Ureter (tissue), 1 donor: ENCODE measurements at regions not wholly inside any gene's neighbourhood (a gene's known extent, or its start where the extent isn't known, plus 50 kb on each side); places are given as distances from the start of the nearest gene placed in this dataset.
"Not testable (repeated sequence)": the region's sequence is repeated elsewhere in the genome, so short reads cannot be mapped to it uniquely, and the experiment has no call there.

ENCODE experiments used
- DNase-seq: peaks from one replicate; pipeline ENCODE4 v3.0.0-alpha.2; 2020; ENCODE audit warnings: low spot score
- donor health status: DM: yes; HTN: yes; CAD: no.

DNA sequence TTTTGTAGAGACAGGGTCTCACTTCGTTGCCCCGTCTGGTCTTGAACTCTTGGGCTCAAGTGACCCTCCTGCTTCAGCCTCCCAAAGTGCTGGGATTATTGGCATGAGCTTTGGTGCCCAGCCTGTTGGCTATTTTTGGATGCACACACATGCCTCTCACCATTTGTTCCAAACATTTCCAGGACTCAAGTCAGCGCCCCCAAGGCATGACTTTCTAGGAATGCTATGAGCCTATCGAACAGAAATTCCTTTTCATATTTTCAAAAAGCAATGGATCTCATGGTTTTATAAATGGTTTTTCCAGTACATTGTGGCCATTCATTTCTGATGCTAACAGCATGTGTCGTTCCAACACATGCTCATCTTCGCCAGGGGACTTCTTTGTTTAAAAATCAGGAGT is 119.3 kb upstream of the NAA20 start:
- no peak for DNase-seq

DNA sequence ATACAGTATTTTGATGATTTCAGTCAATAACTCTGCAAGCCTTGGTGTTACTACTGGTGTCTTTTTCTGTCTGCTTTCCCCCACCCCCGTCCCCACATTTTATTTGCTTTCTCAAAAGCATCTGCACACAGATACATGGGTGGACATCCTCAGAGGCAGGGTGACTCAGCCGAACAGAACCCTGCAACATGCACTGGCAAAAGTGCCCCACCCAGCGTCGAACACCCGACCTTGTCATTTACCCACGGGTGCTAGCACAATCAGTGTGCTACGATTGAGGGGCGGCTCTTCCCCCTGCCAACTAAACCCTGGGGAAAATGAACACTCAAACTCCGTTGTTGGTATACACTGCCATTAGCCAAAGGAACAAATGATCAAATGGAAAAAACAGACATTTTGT is 115.9 kb upstream of the NAA20 start:
- no peak for DNase-seq

DNA sequence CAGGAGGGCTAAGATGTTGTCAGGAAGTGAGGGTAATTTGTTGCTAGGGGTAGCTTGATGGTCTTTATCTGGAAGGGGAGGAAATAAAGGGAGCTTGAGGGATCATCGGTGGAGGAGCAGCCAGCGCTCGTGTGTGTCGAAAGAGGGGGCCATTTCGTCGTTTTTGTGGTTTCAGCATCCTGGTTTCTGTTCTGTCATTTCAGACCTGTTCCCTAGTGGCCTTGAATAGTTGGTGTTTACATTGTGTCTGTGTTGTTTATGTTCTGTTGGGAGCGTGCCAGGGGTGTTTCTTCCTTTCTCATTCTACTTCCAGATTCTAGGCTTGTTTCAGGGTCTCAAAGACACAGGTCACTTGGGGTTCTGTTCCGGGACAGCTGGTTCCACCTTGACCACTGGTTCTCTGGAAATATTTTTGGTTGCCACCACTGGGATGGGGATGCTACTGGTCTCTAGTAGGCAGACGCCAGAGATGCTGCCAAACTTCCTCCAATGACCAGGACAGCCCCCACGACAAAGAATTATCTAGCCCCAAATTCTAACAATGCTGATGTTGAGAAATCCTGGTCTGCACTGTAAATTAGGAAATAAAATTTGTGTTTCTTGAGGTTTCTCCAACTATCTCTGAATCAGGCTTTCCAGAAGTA is 113.9 kb upstream of the NAA20 start:
- DNase-seq: peak; percentile 76

DNA sequence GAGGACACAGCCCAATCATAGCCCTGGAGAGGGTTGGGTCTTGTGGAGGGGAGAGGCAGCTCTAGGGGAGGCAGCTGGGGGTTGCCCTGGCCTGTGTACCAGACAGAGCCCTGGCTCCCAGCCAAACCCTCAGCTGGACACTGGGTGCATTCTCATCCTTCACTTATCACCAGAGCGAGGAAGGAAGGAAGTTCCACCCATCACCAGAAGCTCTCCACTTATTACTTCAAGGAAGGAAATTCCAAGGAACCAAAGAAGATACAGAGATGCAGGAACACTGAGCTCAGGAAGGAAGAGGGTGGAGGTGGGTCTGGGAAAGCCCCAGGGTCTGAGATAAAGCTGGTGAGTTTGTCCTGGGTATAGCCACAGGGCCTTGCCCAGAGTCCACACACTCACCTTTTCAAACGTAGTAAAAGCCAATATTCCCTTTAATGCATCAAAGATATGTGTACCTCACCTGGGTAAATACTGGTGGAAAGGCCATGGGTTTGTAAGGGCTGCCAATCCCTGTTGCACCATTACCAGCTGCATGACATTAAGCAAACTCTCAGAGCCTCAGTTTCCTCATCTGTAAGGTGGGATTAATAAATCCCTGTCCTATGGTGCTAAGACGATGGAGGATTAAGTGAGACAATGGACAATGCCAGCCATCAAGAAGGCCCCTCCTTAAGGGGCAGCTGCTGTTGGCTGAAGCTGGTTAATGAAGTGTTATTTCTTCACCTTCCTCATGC is 109.7 kb upstream of the NAA20 start:
- DNase-seq: no peak

DNA sequence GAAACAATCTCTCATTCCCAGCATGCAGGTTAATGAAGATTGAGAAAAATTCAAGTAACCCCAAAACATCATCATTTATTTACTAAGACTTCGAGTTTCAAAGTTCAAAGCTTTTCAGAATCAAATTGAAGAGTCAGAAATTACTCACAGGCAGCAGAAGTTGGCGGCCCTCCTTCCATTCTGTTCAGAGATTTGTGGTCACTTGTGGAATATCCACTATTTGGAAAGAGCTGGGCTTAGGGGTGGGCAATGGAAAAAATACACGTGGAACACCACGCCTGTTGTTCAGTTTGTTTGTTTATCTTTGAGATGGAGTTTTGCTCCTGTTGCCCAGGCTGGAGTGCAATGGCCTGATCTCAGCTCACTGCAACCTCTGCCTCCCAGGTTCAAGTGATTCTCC is 108.6 kb upstream of the NAA20 start:
- no peak for DNase-seq

DNA sequence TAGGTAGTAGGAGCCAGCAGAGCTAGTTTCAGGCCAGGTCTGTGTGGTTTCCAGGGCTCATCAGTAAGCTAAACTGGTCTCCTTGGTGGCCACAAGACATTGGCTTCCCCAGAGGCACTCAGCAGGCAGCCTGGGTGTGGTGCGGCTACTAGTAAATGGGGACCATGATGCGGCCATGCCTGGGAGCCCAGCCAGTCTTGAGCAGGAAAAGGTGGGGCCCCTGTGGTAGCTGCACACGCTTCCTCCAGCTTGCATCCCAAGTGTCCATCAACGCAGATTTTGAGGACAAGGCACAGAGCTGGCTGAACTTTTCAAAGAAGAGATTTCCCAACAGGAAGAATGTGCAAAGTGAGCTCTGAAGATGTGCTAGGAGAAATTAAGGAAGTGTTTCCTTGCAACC is 107.4 kb upstream of the NAA20 start:
- no peak for DNase-seq

DNA sequence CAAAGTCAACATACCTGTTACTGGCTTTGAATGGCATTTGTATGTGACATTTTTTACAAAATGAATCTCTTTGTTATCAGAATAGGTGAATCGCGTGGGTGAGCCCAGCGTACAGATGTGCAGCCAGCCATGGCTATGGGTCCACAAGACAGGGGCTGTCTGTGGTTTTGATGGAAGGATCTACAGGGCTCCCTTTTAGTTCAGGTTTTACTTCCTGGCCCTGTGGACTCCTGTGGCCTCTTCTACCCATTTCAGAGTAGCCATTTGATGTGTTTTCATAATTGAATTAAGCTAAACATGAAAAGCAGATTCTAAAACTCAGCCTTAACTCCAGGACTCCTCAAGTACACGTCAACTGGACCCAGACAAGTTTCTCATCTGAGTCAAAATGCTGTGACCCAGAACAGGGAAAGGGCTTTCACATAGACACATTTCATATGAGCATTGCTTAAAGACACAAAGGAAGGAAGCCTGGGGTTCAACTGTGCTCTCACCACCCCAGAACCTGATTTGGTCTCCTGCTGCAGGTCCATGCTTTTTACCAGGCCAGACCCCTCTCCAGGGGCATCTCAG is 105.3 kb upstream of the NAA20 start:
- DNase-seq: no peak

DNA sequence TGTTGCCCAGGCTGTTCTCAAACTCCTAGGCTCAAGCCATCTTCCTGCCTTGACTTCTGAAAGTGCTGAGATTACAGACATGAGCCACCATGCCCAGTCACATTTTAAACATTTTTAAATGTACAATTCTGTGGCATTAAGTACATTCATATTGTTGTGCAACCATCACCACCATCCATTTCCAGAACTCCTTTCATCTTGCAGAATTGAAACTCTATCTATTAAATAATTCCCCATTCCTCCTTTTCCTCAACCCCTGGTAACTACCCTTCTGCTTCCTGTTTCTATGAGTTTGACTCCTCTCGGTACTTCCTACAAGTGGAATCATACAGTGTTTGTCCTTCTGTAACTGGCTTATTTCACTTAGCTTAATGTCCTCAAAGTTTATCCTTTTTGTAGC is 103.8 kb upstream of the NAA20 start:
- DNase-seq: no peak

DNA sequence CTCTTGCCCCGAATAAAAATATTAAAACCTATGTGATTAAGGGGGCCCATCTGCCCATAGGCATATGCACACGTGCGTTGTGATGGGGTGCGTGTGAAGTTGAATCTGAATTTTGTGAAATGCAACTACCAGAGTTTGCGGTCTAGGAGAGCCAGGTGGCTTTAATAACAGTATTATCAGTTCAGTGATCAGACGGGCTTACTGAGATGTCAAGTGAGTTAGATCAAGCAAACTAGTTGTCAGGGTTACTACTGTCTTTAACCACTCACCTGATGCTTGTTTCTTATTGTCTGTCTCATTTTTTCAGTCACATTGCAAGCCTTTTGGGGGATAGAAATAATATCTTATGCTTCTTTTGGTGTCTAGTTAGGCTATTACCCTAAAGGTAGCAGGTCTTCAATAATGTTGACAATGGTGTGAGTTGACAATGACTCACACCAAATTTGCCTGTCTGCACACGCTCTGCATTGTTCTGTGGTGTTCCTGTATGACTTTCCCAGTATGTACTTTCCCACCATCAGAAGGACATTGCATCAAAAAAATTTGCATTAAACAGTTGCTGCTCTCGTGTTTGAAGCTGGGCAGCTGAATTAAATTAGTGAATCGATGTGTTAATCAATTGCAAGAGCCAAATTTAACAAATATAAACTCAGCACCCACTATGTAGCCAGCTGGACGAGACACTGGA is 103.1 kb upstream of the NAA20 start:
- no peak for DNase-seq

DNA sequence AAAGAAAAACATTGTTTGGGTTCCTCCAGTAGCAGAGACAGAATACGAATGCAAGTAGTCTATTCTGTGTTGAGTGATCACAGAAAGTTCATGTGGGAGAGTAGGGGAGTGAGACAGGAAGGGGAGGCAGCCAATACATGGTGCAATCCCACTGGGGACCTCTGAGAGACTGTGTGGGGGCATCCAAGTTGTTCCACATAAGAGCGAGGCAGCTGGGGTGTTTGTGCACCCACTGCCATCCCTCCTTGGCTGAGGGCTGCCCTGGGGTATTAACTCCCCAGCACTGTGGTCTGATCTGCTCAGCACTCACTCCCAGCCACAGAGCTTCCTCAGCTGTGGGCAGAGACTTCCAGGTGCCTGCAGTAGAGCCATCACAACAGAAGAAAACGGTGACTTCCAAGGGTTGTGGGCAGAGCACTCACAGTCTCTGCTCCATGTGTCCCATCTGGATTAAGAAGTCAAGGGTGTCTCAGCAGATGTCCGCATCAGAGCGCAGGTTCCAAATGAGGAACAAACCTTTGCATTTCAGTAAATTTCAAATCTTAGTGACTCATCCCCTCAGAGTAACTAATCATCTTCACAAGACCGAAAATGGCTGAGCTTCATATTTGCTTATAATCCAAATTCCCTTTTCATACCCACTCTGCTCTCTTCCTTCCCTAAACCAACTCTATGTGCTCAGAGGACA is 101.9 kb upstream of the NAA20 start:
- no peak for DNase-seq

DNA sequence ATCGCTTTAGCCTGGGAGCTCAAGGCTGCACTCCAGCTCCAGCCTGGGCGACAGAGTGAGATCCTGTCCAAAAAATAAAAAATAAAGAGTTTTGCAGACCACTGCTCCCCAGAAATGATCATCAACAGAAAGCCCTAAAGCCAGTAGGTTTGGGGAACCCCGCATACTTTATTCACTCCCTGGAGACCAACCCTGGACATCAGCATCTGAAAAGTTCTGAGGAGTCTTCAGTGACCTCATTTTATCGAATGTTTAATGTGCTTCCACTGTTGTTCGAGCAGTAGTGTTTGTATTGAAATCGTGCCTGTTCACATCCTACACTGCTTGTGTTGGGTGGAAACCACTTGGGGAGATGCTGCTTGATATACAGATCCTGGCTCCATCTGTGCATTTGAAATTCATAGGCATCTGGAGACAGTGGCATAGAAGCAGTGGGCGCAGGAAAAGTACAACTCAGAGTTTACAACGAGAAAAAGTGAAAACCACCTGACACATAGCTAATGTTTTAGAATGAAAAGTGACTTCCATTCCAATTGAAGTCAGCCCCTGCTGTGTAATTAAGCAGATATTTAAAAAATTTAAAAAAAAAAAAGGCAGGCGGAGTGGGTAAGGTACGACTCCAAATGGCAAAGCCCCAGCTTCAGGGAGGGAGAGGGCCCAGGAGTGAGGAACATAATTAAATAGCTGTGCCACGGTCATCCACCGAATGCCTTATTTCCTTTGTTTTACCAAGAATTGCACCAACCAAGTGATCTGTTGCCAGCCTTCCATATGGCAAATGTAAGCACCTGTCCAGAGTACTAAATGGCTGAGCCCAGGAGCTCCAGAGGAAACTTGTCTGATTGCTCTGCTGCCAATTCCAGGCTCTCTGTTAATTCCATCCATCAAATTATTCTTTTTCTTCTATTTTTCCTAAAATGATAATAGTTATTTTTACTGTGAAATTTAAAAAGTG is 100.4 kb upstream of the NAA20 start:
- DNase-seq: no peak

DNA sequence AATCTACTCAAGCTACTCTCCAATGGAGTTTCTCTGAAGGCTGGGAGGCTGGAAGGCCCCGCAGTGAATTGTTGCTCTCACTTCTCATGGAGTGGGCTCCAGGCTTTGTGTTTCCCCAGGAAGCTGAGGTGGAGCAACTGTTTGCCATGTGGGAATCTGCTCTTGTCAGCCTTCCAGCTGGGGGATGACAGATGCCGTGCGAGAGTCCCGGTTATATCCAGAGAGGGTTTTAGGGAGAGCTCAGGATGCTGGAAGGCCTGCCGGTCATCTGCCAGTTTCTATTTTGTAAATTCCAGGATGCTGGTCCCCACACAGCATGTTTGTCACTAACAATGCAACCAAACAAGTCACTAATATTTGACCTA is 98.2 kb upstream of the NAA20 start:
- DNase-seq: no peak

DNA sequence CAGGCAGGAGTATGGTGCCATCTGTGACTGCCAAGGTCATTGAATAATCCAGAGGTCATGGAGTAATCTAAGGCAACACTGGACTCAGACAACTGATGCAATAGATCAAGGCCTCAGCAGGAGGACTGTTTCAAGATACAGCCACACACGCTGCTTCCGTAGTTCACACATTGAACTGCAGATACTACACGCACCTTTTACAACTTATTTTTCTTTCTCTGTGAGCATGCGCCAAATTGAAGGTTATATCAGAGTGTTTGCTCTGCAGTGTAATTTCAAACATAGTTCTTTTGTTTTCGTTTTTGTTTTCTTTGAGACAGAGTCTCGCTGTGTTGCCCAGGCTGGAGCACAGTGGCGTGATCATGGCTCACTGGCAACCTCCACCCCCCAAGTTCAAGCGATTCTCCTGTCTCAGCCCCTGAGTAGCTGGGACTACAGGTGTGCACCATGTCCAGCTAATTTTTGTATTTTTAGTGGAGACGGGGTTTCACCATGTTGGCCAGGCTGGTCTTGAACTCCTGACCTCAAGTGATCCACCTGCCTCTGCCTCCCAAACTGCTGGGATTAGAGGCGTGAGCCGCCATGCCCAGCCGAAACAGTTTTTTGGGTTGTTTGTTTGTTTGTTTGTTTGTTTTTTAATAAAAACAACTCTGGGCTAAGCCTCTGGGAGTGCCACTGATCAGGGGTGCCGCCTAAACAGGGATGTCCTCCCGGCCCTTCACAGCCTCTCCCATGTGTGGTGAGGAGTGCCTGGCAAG is 96.6 kb upstream of the NAA20 start:
- DNase-seq: no peak

DNA sequence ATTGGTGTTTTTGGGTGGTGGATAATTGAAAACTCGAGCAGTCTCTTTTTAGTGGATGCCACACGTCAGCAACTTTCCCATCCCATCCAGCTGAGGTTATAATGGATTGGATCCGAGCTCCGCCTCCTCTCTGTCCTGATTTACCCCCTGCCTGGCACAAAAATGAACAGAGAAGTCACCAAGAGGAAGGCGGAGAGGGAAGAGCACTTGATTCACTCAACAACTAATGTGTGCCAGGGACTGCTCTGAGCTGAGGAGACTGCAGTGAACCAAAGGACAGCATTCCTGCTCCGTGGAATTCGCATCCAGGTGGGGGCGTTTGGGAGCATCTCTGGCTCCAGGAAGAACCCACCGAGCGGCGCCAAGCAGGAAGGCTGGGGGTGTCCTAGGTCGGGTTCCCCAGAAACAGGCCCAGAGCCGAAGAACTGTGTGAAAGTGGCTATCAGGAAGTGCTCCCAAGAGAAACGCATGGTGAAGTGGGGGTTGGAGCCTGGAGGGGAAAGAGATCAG is 95.8 kb upstream of the NAA20 start:
- DNase-seq: no peak

DNA sequence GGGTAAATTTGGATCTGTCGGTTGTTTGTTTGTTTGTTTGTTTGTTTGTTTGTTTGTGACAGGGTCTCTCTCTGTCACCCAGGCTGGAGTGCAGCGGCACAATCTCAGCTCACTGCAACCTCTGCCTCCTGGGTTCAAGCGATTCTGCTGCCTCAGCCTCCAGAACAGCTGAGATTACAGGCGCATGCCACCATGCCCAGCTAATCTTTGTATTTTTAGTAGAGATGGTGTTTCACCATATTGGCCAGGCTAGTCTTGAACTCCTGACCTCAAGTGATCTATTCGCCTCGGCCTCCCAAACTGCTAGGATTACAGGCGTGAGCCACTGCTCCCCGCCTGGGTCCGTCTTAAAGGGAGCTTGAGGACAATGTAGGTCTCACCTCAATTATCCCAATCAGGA is 95.3 kb upstream of the NAA20 start:
- not testable (repeated sequence) for DNase-seq

DNA sequence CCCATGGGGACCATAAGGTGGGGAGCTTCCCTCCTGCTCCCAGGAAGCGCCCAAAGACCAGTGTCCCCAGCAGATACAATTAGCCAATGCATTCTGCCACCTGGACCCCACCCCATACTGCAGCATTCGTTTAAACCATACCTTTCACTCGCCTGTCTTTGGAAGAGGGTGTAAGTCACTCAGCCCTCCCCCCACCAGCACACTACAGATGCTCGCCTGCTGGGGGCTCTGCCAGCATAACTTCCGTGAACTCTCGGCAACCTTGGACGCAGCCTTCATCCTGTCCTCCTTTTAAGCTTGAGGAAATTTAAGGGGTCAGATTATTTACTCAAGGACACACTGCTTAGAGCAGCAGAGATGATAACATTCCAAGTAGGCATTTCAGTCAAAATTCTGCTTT is 94.4 kb upstream of the NAA20 start:
- no peak for DNase-seq

DNA sequence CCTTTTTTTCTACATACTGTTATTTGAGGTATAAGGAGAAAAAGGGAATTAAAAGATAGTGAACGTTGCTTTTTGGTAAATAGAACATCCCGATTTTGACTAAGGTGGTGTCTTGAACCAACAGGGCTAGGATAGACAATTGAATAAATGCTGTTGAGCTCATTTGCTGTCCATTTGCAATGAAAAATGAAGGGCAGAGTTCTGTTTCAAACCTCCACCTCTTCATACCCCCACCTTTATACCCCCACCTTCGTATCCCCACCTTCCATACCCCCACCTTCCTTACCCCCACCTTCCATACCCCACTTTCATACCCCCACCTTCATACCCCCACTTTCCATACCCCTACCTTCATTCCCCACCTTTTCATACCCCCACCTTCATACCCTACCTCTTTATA is 93.4 kb upstream of the NAA20 start:
- no peak for DNase-seq

DNA sequence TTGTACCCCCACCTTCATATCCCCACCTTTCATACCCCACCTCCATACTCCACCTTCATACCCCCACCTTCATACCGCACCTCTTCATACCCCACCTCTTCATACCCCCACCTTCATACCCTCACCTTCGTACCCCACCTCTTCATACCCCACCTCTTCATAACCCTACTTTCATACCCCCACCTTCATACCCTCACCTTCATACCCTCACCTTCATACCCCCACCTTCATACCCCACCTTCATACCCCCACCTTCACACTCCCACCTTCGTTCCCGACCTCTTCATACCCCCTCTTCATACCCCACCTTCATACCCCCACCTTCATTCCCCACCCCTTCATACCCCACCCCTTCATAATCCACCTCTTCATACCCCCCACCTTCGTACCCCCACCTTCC is 92.9 kb upstream of the NAA20 start:
- no peak for DNase-seq

DNA sequence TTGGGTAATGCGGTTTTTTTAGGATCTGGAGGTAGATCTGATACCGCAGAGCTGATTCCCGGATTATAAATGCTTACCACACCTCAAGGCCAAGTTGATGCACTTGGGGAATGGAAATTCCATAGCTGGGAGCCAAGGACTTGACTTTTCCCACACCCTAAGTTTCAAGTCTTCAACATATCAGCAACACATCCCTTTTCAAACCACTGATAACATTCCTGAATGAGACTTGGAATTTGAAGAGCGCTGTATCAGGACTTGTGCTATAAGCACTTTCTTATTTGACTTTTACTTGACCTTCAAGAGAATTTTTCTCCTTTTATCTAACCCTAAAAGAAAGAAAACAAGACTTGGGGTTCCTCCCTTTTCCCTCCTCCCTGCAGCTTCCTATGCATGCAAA is 90.6 kb upstream of the NAA20 start:
- no peak for DNase-seq

DNA sequence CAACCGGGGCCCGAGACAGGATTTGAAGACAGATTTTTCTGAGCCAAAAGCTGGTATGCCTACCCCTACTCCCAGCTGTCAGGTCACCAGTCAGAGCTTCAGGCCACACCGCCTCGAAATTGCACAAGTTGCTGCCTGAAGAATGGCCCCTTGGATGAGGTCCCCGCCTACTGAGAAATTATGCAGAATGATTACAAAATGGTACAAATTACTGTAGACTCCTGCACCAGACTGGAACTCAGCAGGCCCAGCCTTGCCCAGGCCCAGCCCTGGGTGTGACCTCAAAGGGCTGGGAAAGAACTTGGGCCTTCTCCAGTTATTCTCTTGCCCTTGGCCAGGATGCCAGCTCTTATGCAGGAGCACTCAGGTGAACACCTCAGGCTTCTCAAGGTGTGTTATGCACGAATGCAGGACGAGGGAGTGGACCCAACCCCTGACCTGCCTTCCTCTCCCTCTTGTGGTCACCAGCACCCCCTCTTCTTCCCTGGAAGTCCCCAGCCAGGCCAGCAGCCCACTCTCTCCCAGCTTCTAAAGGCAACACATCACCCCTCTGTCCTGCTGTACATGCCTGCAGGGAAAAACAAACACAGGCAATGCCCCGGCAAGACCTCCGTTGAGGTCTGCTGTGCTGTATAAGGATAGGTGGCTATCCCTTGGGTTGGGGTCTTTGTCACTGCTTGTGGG is 88.7 kb upstream of the NAA20 start:
- DNase-seq: peak; percentile 77
